Panc1 (cell line): ENCODE measurements at regions not wholly inside any gene's neighbourhood (a gene's known extent, or its start where the extent isn't known, plus 50 kb on each side); places are given as distances from the start of the nearest gene placed in this dataset.

Experiments
- ATAC-seq: fragments of 200-7000 bp; cut with Tn5 transposase; 2 replicates; pipeline ENCODE4 v1.9.1; 2020; ENCODE audit warnings: mild to moderate bottlenecking, moderate library complexity
- BruUV-seq: library from RNA; stranded (reverse); fragments of 400-500 nt; replicated peaks from 2 replicates; lab custom pipeline; 2021; lab: Mats Ljungman, UMichigan
- CTCF ChIA-PET: fragments of 300-600 bp; sonication (Branson Sonifier 250); formaldehyde crosslinking; loops from one replicate; lab custom pipeline; 2022; ENCODE audit warnings: antibody characterized with exemption; lab: Charles Lee
- POLR2A ChIA-PET: fragments of 300-600 bp; sonication (Branson Sonifier 250); formaldehyde crosslinking; loops from one replicate; lab custom pipeline; 2022; ENCODE audit warnings: antibody characterized with exemption; lab: Charles Lee
- DNase-seq: peaks from one replicate; pipeline ENCODE4 v3.0.0-alpha.2; 2010; ENCODE audit warnings: low read depth, low spot score
- H3K27ac ChIP-seq: 2 replicates; pipeline ENCODE4 v1.5.1; 2011; ENCODE audit warnings: mild to moderate bottlenecking, low read length, inconsistent platforms
- H3K27me3 ChIP-seq: fragments of 200-500 bp; sonication (Bioruptor generic); 2 replicates; pipeline ENCODE4 v1.6.0; 2014; ENCODE audit warnings: low read length, inconsistent platforms; ENCODE audit not compliant: control insufficient read depth, insufficient read depth
- H3K36me3 ChIP-seq: fragments of 200-500 bp; sonication (Bioruptor generic); 2 replicates; pipeline ENCODE4 v1.5.1; 2014; ENCODE audit warnings: inconsistent platforms, mild to moderate bottlenecking, low read length, moderate library complexity; ENCODE audit not compliant: control insufficient read depth, insufficient read depth
- H3K4me1 ChIP-seq: 2 replicates; pipeline ENCODE4 v1.5.1; 2011; ENCODE audit warnings: inconsistent platforms, mild to moderate bottlenecking, low read length, moderate library complexity; ENCODE audit not compliant: control insufficient read depth, insufficient read depth
- H3K4me3 ChIP-seq, 2 experiments: 2 replicates each; pipeline ENCODE4 v1.5.1; 2011 to 2012; ENCODE audit warnings: low read depth in 2 of 2, low read length in 2 of 2, mild to moderate bottlenecking in 2 of 2, inconsistent platforms in 1 of 2, moderate library complexity in 1 of 2
- H3K9me3 ChIP-seq: fragments of 200-500 bp; sonication (Bioruptor generic); 2 replicates; pipeline ENCODE4 v1.5.1; 2014; ENCODE audit warnings: low read depth, mild to moderate bottlenecking, inconsistent platforms, low read length, moderate library complexity; ENCODE audit not compliant: control insufficient read depth, insufficient read depth
- CTCF ChIP-seq: fragments of 450-650 bp; IDR thresholded peaks from 2 replicates; pipeline ENCODE4 v1.5.1; 2017; ENCODE audit warnings: mild to moderate bottlenecking
- POLR2AphosphoS5 ChIP-seq: IDR thresholded peaks from 2 replicates; pipeline ENCODE4 v1.6.1; 2012; ENCODE audit warnings: mild to moderate bottlenecking, low read depth, low read length, moderate library complexity
- REST ChIP-seq, 2 experiments: IDR thresholded peaks; 2 replicates each; pipeline ENCODE4 v1.6.1; 2011 to 2012; ENCODE audit warnings: low read depth in 2 of 2, control low read depth in 1 of 2, low read length in 1 of 2, mild to moderate bottlenecking in 1 of 2, moderate library complexity in 1 of 2; ENCODE audit not compliant: insufficient read depth in 1 of 2
- SIN3A ChIP-seq: IDR thresholded peaks from 2 replicates; pipeline ENCODE4 v1.6.1; 2012; ENCODE audit warnings: low read depth, mild to moderate bottlenecking, low read length, moderate library complexity, borderline replicate concordance; ENCODE audit not compliant: insufficient read depth
- TCF7L2 ChIP-seq: IDR thresholded peaks from 2 replicates; pipeline ENCODE4 v1.6.1; 2011; ENCODE audit warnings: mild to moderate bottlenecking, low read depth, low read length, inconsistent platforms
- in situ Hi-C: cut with HindIII; loops from 2 replicates; pipeline ENCODE4 v1.10.0; 2016; ENCODE audit warnings: low sequenced_read_pairs, low pct_unique_long_range_greater_than_20kb
- intact Hi-C: fragments of 100-400 bp; cut with micrococcal nuclease; formaldehyde crosslinking; loops from one replicate; pipeline ENCODE4 v1.10.0; 2022; ENCODE audit not compliant: unreplicated experiment

DNA sequence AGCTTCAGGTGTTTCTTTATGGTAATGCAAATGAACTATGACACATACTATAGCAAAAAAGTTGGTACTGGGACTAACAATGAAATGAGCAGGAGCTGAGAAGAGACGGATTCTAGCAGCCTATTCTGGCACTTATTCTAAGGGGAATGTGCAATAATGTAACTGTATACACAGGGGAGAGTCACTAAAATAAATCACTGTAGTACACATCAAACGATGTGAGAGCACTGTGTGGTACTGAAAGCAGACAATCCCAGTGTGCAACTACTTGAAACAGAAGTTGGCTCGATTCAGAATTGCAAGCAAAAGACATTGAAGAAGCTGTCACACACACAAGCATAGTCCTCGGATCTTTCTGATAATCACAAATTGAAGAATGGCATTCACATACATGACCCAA lies 1713.0 kb upstream of the CDH9 start:
- ChIA-PET CTCF (no interaction called here), POLR2A (no interaction called here)
- DNase-seq (no peak), ATAC-seq (no peak)
- Histone ChIP-seq H3K4me3 (no peak overlapping the region), H3K27ac (no peak overlapping the region), H3K36me3 (no peaks in the 10 kb centered on the region), H3K4me1 (no peaks in the 10 kb centered on the region), H3K27me3 (no peaks in the 10 kb centered on the region), H3K9me3 (no peaks in the 10 kb centered on the region)
- in situ Hi-C loops (no loop called here), intact Hi-C loops (no loop called here)
- TF ChIP-seq REST (IDR thresholded peaks at IDR 0.05; ENCODE audit: insufficient read depth in 1 of 2, low read depth in 2 of 2, low read length in 1 of 2) (no peak), POLR2AphosphoS5 (no peak), TCF7L2 (no peak), CTCF (no peak), SIN3A (no peak)
- no TSS peak for BruUV-seq

GRCh38 chr5:28750251-28750650 lies 1711.9 kb upstream of the CDH9 start:
- TF ChIP-seq POLR2AphosphoS5 (no peak), SIN3A (no peak), CTCF (no peak), REST (IDR thresholded peaks at IDR 0.05; ENCODE audit: insufficient read depth in 1 of 2, low read depth in 2 of 2, low read length in 1 of 2) (no peak), TCF7L2 (no peak)
- H3K36me3 ChIP-seq = no peaks in the 10 kb centered on the region
- intact Hi-C loops = no loop called here
- no TSS peak for BruUV-seq
- H3K9me3 ChIP-seq = no peaks in the 10 kb centered on the region
- DNase-seq = no peak
- ChIA-PET CTCF (no interaction called here), POLR2A (no interaction called here)
- H3K27ac ChIP-seq = no peak overlapping the region
- H3K27me3 ChIP-seq = no peaks in the 10 kb centered on the region
- ATAC-seq = no peak
- in situ Hi-C loops = no loop called here
- H3K4me1 ChIP-seq = no peaks in the 10 kb centered on the region
- no peak overlapping the region for H3K4me3 ChIP-seq
